HCT116 (cell line): ENCODE measurements at regions not wholly inside any gene's neighbourhood (a gene's known extent, or its start where the extent isn't known, plus 50 kb on each side); places are given as distances from the start of the nearest gene placed in this dataset.

Experiments
- ATAC-seq: fragments of 200-7000 bp; cut with Tn5 transposase; 2 replicates; pipeline ENCODE4 v1.9.1; 2020; ENCODE audit warnings: mild to moderate bottlenecking, moderate library complexity
- BruUV-seq: library from RNA; stranded (reverse); fragments of 400-500 nt; replicated peaks from 2 replicates; lab custom pipeline; 2021; lab: Mats Ljungman, UMichigan
- CTCF ChIA-PET: fragments of 300-600 bp; sonication (Branson Sonifier 250); formaldehyde crosslinking; loops from one replicate; lab custom pipeline; 2021; ENCODE audit warnings: antibody characterized with exemption; lab: Charles Lee
- POLR2A ChIA-PET: fragments of 300-600, 350-600 bp; sonication (Branson Sonifier 250); formaldehyde crosslinking; loops from one replicate; lab custom pipeline; 2021; ENCODE audit warnings: antibody characterized with exemption; lab: Charles Lee
- RAD21 ChIA-PET, 2 experiments: fragments of 300-600 bp; sonication (Branson Sonifier 250); formaldehyde crosslinking; loops; one replicate each; lab custom pipeline; 2023; ENCODE audit warnings: low total read pairs in 2 of 2; ENCODE audit not compliant: uncharacterized antibody in 2 of 2, unreplicated experiment in 2 of 2, low non-redundant PET in 1 of 2; lab: Charles Lee
- DNase-seq: peaks from one replicate; pipeline ENCODE4 v3.0.0-alpha.2; 2010; ENCODE audit warnings: low read depth, low spot score
- H2AFZ ChIP-seq: fragments of 200-600 bp; shearing (Covaris generic), sonication (generic); 2 replicates; pipeline ENCODE4 v1.6.1; 2017; ENCODE audit warnings: low read depth, mixed run types, mixed read lengths, antibody characterized with exemption, low read length; ENCODE audit not compliant: poor library complexity, severe bottlenecking
- H3K27ac ChIP-seq: 2 replicates; pipeline ENCODE4 v1.5.1; 2012; ENCODE audit warnings: low read depth, low read length
- H3K27me3 ChIP-seq: fragments of 200-600 bp; sonication (generic); 2 replicates; pipeline ENCODE4 v1.6.1; 2016; ENCODE audit warnings: mixed run types, low read length, mixed read lengths; ENCODE audit not compliant: insufficient read depth
- H3K36me3 ChIP-seq, 2 experiments: fragments of 200-500 bp in 1 of 2; fragments of 200-600 bp in 1 of 2; sonication (Bioruptor generic) in 1 of 2; sonication (generic) in 1 of 2; 2 replicates each; pipeline versions ENCODE4 v1.5.1 to v1.6.1; 2014 to 2016; ENCODE audit warnings: low read length in 2 of 2, inconsistent platforms in 1 of 2, mixed read lengths in 1 of 2, mixed run types in 1 of 2; ENCODE audit not compliant: insufficient read depth in 2 of 2, control insufficient read depth in 1 of 2
- H3K4me1 ChIP-seq, 2 experiments: fragments of 200-600 bp in 1 of 2; sonication (generic) in 1 of 2; 2 replicates each; pipeline versions ENCODE4 v1.5.1 to v1.6.1; 2012 to 2017; ENCODE audit warnings: low read length in 2 of 2, inconsistent platforms in 1 of 2, mild to moderate bottlenecking in 1 of 2, mixed read lengths in 1 of 2, mixed run types in 1 of 2, moderate library complexity in 1 of 2; ENCODE audit not compliant: insufficient read depth in 2 of 2, control insufficient read depth in 1 of 2
- H3K4me2 ChIP-seq: fragments of 200-600 bp; sonication (generic); 2 replicates; pipeline ENCODE4 v1.6.1; 2017; ENCODE audit warnings: mixed run types, low read length, mixed read lengths
- H3K4me3 ChIP-seq, 2 experiments: fragments of 200-600 bp in 1 of 2; sonication (generic) in 1 of 2; replicated peaks in 1 of 2; 2 replicates each; pipeline ENCODE4 v1.5.1; 2011 to 2016; ENCODE audit warnings: low read length in 2 of 2, control low read depth in 1 of 2, low read depth in 1 of 2, mild to moderate bottlenecking in 1 of 2, mixed read lengths in 1 of 2, mixed run types in 1 of 2
- H3K79me2 ChIP-seq: fragments of 200-600 bp; sonication (generic); 2 replicates; pipeline ENCODE4 v1.6.1; 2017; ENCODE audit warnings: mild to moderate bottlenecking, mixed run types, low read length, moderate library complexity, mixed read lengths; ENCODE audit not compliant: insufficient read depth
- H3K9ac ChIP-seq: fragments of 200-600 bp; sonication (generic); 2 replicates; pipeline ENCODE4 v1.6.1; 2016; ENCODE audit warnings: low read length, mixed read lengths
- H3K9me2 ChIP-seq: fragments of 200-600 bp; sonication (generic), shearing (Covaris generic); 2 replicates; pipeline ENCODE4 v1.6.1; 2017; ENCODE audit warnings: mixed run types, mild to moderate bottlenecking, moderate library complexity; ENCODE audit not compliant: insufficient read depth
- H3K9me3 ChIP-seq, 2 experiments: fragments of 200-500 bp in 1 of 2; fragments of 200-600 bp in 1 of 2; sonication (Bioruptor generic) in 1 of 2; sonication (generic) in 1 of 2; 2 replicates each; pipeline ENCODE4 v1.6.1; 2014 to 2017; ENCODE audit warnings: low read length in 2 of 2, mixed read lengths in 2 of 2, inconsistent platforms in 1 of 2, low read depth in 1 of 2, mild to moderate bottlenecking in 1 of 2, mixed run types in 1 of 2, moderate library complexity in 1 of 2; ENCODE audit not compliant: control insufficient read depth in 1 of 2, insufficient read depth in 1 of 2
- H4K20me1 ChIP-seq: fragments of 200-600 bp; sonication (generic), shearing (Covaris generic); 2 replicates; pipeline ENCODE4 v1.6.1; 2017; ENCODE audit warnings: mixed run types, mild to moderate bottlenecking, moderate library complexity; ENCODE audit not compliant: insufficient read depth
- CBX3 ChIP-seq: IDR thresholded peaks from 2 replicates; pipeline ENCODE4 v1.6.1; 2012; ENCODE audit warnings: low read depth
- POLR2AphosphoS5 ChIP-seq: IDR thresholded peaks from 2 replicates; pipeline ENCODE4 v1.6.1; 2011; ENCODE audit warnings: mild to moderate bottlenecking, low read depth, low read length, moderate library complexity
- SIN3A ChIP-seq: IDR thresholded peaks from 2 replicates; pipeline ENCODE4 v1.6.1; 2012; ENCODE audit warnings: low read depth
- SP1 ChIP-seq: IDR thresholded peaks from 2 replicates; pipeline ENCODE4 v1.6.1; 2012; ENCODE audit warnings: low read depth
- SRF ChIP-seq: IDR thresholded peaks from 2 replicates; pipeline ENCODE4 v1.6.1; 2012; ENCODE audit warnings: low read depth
- TCF7L2 ChIP-seq: IDR thresholded peaks from 2 replicates; pipeline ENCODE4 v1.7.0; 2011; ENCODE audit warnings: borderline replicate concordance, inconsistent platforms; ENCODE audit not compliant: insufficient read depth, insufficient read length; ENCODE audit errors: extremely low read depth
- ZFX ChIP-seq: fragments of 450-650 bp; IDR thresholded peaks from 2 replicates; pipeline ENCODE4 v1.6.1; 2017
- intact Hi-C: fragments of 100-400 bp; cut with micrococcal nuclease; formaldehyde crosslinking; loops from 2 replicates; pipeline ENCODE4 v1.10.0; 2022
- TF ChIP-seq, protein P1 (sequence below): IDR thresholded peaks from 2 replicates; pipeline ENCODE4 v1.6.1; 2011; ENCODE audit warnings: mild to moderate bottlenecking, low read length, moderate library complexity; ENCODE audit not compliant: insufficient replicate concordance; ENCODE audit errors: extremely low read depth
- TF ChIP-seq, protein P2 (sequence below): IDR thresholded peaks from 2 replicates; pipeline ENCODE4 v1.6.1; 2012; ENCODE audit warnings: low read depth
- TF ChIP-seq, protein P3 (sequence below): IDR thresholded peaks from 2 replicates; pipeline ENCODE4 v1.6.1; 2012
- TF ChIP-seq, protein P4 (sequence below): IDR thresholded peaks from 2 replicates; pipeline ENCODE4 v1.6.1; 2012

DNA sequence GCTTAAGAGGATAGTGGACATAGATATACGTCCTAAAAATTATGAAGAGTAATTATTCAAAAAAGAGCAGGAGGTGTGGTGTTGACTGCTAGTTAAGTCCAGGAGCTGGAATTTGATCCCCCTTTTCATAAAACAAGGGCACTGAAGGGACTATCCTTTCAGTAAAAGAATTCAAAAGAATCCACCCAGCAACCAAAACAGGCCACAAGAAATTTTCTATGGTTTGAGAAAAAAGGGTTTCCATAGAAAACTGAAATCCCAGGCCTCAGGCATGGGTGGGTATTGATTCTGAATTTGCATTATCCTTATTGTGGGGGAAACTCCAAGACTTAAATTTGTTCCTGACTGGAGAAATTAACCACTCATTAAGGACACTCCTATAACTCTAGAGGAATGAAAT, 269.0 kb upstream of the MPDZ start:
- Histone ChIP-seq H3K27me3 (no peaks in the 10 kb centered on the region), H3K4me1 (no peaks in the 10 kb centered on the region), H3K4me3 (no peak overlapping the region), H2AFZ (no peak overlapping the region), H4K20me1 (no peaks in the 10 kb centered on the region), H3K36me3 (no peaks in the 10 kb centered on the region), H3K9me3 (peaks cover 0 to 3% of the 10 kb centered on the region in 2 experiments; a peak in 1 of 4 replicates), H3K4me2 (no peak overlapping the region), H3K9ac (no peak overlapping the region), H3K79me2 (no peaks in the 10 kb centered on the region), H3K9me2 (no peaks in the 10 kb centered on the region)
- BruUV-seq: no TSS peak
- ChIA-PET CTCF (no interaction called here), RAD21 (no interaction called here), POLR2A (no interaction called here)
- ATAC-seq: no peak
- intact Hi-C loops: no loop called here
- no peak for DNase-seq
- TF ChIP-seq CBX3 (no peak), TCF7L2 (no peak), SRF (no peak), SIN3A (no peak), SP1 (no peak), POLR2AphosphoS5 (no peak), ZFX (no peak)
- TF ChIP-seq, protein P1, sequence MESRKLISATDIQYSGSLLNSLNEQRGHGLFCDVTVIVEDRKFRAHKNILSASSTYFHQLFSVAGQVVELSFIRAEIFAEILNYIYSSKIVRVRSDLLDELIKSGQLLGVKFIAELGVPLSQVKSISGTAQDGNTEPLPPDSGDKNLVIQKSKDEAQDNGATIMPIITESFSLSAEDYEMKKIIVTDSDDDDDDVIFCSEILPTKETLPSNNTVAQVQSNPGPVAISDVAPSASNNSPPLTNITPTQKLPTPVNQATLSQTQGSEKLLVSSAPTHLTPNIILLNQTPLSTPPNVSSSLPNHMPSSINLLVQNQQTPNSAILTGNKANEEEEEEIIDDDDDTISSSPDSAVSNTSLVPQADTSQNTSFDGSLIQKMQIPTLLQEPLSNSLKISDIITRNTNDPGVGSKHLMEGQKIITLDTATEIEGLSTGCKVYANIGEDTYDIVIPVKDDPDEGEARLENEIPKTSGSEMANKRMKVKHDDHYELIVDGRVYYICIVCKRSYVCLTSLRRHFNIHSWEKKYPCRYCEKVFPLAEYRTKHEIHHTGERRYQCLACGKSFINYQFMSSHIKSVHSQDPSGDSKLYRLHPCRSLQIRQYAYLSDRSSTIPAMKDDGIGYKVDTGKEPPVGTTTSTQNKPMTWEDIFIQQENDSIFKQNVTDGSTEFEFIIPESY: no peak
- TF ChIP-seq, protein P2, sequence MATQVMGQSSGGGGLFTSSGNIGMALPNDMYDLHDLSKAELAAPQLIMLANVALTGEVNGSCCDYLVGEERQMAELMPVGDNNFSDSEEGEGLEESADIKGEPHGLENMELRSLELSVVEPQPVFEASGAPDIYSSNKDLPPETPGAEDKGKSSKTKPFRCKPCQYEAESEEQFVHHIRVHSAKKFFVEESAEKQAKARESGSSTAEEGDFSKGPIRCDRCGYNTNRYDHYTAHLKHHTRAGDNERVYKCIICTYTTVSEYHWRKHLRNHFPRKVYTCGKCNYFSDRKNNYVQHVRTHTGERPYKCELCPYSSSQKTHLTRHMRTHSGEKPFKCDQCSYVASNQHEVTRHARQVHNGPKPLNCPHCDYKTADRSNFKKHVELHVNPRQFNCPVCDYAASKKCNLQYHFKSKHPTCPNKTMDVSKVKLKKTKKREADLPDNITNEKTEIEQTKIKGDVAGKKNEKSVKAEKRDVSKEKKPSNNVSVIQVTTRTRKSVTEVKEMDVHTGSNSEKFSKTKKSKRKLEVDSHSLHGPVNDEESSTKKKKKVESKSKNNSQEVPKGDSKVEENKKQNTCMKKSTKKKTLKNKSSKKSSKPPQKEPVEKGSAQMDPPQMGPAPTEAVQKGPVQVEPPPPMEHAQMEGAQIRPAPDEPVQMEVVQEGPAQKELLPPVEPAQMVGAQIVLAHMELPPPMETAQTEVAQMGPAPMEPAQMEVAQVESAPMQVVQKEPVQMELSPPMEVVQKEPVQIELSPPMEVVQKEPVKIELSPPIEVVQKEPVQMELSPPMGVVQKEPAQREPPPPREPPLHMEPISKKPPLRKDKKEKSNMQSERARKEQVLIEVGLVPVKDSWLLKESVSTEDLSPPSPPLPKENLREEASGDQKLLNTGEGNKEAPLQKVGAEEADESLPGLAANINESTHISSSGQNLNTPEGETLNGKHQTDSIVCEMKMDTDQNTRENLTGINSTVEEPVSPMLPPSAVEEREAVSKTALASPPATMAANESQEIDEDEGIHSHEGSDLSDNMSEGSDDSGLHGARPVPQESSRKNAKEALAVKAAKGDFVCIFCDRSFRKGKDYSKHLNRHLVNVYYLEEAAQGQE: no peak
- TF ChIP-seq, protein P3, sequence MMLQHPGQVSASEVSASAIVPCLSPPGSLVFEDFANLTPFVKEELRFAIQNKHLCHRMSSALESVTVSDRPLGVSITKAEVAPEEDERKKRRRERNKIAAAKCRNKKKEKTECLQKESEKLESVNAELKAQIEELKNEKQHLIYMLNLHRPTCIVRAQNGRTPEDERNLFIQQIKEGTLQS: no peak
- TF ChIP-seq, protein P4, sequence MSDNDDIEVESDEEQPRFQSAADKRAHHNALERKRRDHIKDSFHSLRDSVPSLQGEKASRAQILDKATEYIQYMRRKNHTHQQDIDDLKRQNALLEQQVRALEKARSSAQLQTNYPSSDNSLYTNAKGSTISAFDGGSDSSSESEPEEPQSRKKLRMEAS: no peak
- TF ChIP-seq, all 23 proteins: peak for 0
- H3K27ac ChIP-seq: no peak overlapping the region
